Psoas muscle (tissue), 7 donors: ENCODE measurements at regions not wholly inside any gene's neighbourhood (a gene's known extent, or its start where the extent isn't known, plus 50 kb on each side); places are given as distances from the start of the nearest gene placed in this dataset.
A peak's percentile ranks its signal among the peaks of the same experiment; 100 is the strongest.

Source experiments
- ATAC-seq, 4 donors: fragments of 200-7000 bp; cut with Tn5 transposase; one replicate each; pipeline ENCODE4 v1.9.1; 2020; ENCODE audit warnings: moderate library complexity in 3 of 4, mild to moderate bottlenecking in 2 of 4
- DNase-seq, 2 donors: peaks; one replicate each; pipeline ENCODE4 v3.0.0-alpha.2; 2020
- H3K27ac ChIP-seq: fragments of 200-600 bp; one replicate; pipeline ENCODE4 v1.8.0; 2022
- H3K27me3 ChIP-seq, 3 donors: fragments of 200-600 bp in 1 of 3; one replicate each; pipeline versions ENCODE4 v1.6.1 to v1.8.0; 2013 to 2022; ENCODE audit warnings: low read length in 2 of 3, mild to moderate bottlenecking in 2 of 3, moderate library complexity in 1 of 3; ENCODE audit not compliant: insufficient read depth in 3 of 3
- H3K36me3 ChIP-seq, 2 donors: fragments of 200-600 bp in 1 of 2; one replicate each; pipeline versions ENCODE4 v1.6.1 to v1.8.0; 2013 to 2022; ENCODE audit warnings: low read depth in 1 of 2, mild to moderate bottlenecking in 1 of 2, moderate library complexity in 1 of 2; ENCODE audit not compliant: insufficient read depth in 1 of 2
- H3K4me1 ChIP-seq: fragments of 200-600 bp; one replicate; pipeline ENCODE4 v1.8.0; 2022
- H3K4me3 ChIP-seq: fragments of 200-600 bp; one replicate; pipeline ENCODE4 v1.8.0; 2022; ENCODE audit warnings: mild to moderate bottlenecking
- H3K9me3 ChIP-seq: fragments of 200-600 bp; one replicate; pipeline ENCODE4 v1.8.0; 2022
- CTCF ChIP-seq: fragments of 200-600 bp; IDR thresholded peaks from one replicate; pipeline ENCODE4 v1.8.0; 2022; ENCODE audit warnings: antibody characterized with exemption
- WGBS, 3 donors: extraction: QIAGEN DNeasy Blood & Tissue Kit; methylation state at CpG; one replicate each; pipeline versions ENCODE4 v1.1.6 to v1.1.7; 2013; 5-methylcytosine and 5-hydroxymethylcytosine counted together
- intact Hi-C, 2 donors: fragments of 100-400 bp; cut with DNase I; formaldehyde crosslinking; loops; one replicate each; pipeline versions ENCODE4 v1.11.0 to v1.14.2; 2022
- donor health status: healthy with polysubstance abuse.
- donor health status: DM: no; HTN: no; CAD: no; lungs with moderate emphysema.
- donor health status: Bipolar disorder and iron deficiency.
- donor health status: healthy.
- donor health status: DM: yes; HTN: yes; CAD: no.
- donor health status: DM: no; HTN: no; CAD: no.
- donor health status: DM: yes; HTN: yes; CAD: no.

- Histone ChIP-seq H3K27ac (no peak overlapping the region), H3K9me3 (no peaks in the 10 kb centered on the region), H3K4me1 (no peaks in the 10 kb centered on the region), H3K27me3 (peaks cover 0 to 9% (median 4%) of the 10 kb centered on the region in 3 donors), H3K4me3 (no peak overlapping the region), H3K36me3 (no peaks in the 10 kb centered on the region)
- no peak for TF ChIP-seq CTCF
- intact Hi-C loops: no loop called here
- no peak for ATAC-seq
- no peak for DNase-seq
- WGBS, 3 donors: 43 to 60% (median 57%) methylated on average over 1 of the region's 1 CpG
These were observed 112.5 kb upstream of the BNIP2 start for GRCh38 chr15:59801649-59802048.

GRCh38 chr15:59798605-59798917, 109.4 kb upstream of the BNIP2 start:
- Histone ChIP-seq H3K27me3 (peaks cover 0 to 9% (median 4%) of the 10 kb centered on the region in 3 donors), H3K36me3 (no peaks in the 10 kb centered on the region), H3K9me3 (no peaks in the 10 kb centered on the region), H3K27ac (no peak overlapping the region), H3K4me3 (no peak overlapping the region), H3K4me1 (peaks cover 6% of the 10 kb centered on the region)
- ATAC-seq: no peak
- DNase-seq: no peak
- WGBS, 3 donors: 41 to 44% (median 44%) methylated on average over 5 of the region's 5 CpGs
- TF ChIP-seq CTCF: no peak
- intact Hi-C loops: no loop called here

- intact Hi-C loops: no loop called here
- 70 to 83% (median 70%) methylated on average over 3 of the region's 3 CpGs for WGBS, 3 donors
- Histone ChIP-seq H3K36me3 (no peaks in the 10 kb centered on the region), H3K4me1 (peaks cover 8% of the 10 kb centered on the region), H3K27ac (no peak overlapping the region), H3K27me3 (peaks cover 0 to 9% (median 4%) of the 10 kb centered on the region in 3 donors), H3K9me3 (no peaks in the 10 kb centered on the region), H3K4me3 (no peak overlapping the region)
- TF ChIP-seq CTCF: no peak
- ATAC-seq (no peak), DNase-seq (no peak)
These were observed 108.9 kb upstream of the BNIP2 start for GRCh38 chr15:59797756-59798604.

GRCh38 chr15:59794229-59794886, 105.2 kb upstream of the BNIP2 start:
- no peak for TF ChIP-seq CTCF
- no peak overlapping the region for H3K27ac ChIP-seq
- H3K27me3 ChIP-seq: peaks cover 0 to 9% (median 0%) of the 10 kb centered on the region in 3 donors

More at GRCh38 chr15:59794229-59794886, 105.2 kb upstream of the BNIP2 start:
- no peak for DNase-seq
- 31 to 51% (median 39%) methylated on average over 7 of the region's 7 CpGs for WGBS, 3 donors
- ATAC-seq: peak in 2 of 4 donors; percentile 55 to 60
- H3K36me3 ChIP-seq: no peaks in the 10 kb centered on the region
- no peak overlapping the region for H3K4me3 ChIP-seq
- intact Hi-C loops: no loop called here
- peaks cover 8% of the 10 kb centered on the region for H3K4me1 ChIP-seq
- no peaks in the 10 kb centered on the region for H3K9me3 ChIP-seq
